ENCODE measurements at regions not wholly inside any gene's neighbourhood (a gene's known extent, or its start where the extent isn't known, plus 50 kb on each side); places are given as distances from the start of the nearest gene placed in this dataset.

DNA sequence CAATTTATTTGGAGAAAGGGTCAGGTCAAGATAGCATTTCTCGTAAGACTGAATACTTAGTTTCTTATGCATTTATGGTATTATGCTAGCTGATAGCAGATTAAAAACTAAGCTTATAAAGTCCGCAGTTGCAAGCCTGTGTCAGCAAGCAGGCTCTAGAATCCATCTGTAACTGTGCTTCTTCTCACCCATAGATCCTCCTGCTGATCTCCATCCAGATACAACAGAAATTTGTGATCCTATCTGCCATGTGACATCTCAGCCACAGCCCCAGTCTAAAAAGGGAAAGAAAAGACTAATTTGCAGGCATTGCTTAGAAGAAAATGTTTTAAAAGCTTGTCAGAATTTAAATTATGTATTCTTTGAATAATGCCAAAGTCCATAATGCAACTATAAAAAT, 265.4 kb upstream of the CCDC54 start:
- TF ChIP-seq, protein P1, sequence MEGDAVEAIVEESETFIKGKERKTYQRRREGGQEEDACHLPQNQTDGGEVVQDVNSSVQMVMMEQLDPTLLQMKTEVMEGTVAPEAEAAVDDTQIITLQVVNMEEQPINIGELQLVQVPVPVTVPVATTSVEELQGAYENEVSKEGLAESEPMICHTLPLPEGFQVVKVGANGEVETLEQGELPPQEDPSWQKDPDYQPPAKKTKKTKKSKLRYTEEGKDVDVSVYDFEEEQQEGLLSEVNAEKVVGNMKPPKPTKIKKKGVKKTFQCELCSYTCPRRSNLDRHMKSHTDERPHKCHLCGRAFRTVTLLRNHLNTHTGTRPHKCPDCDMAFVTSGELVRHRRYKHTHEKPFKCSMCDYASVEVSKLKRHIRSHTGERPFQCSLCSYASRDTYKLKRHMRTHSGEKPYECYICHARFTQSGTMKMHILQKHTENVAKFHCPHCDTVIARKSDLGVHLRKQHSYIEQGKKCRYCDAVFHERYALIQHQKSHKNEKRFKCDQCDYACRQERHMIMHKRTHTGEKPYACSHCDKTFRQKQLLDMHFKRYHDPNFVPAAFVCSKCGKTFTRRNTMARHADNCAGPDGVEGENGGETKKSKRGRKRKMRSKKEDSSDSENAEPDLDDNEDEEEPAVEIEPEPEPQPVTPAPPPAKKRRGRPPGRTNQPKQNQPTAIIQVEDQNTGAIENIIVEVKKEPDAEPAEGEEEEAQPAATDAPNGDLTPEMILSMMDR (IDR thresholded peaks at IDR 0.05; ENCODE audit: borderline replicate concordance, extremely low read depth, low read length, poor library complexity, severe bottlenecking), result no peak
- TF ChIP-seq EZH2 (IDR thresholded peaks at IDR 0.05; ENCODE audit: borderline replicate concordance, low read depth, low read length, severe bottlenecking), result no peak
